Activated naive CD8-positive, alpha-beta T cell treated with anti-CD3 and anti-CD28 coated beads for 36 hours (primary cell): ENCODE measurements at regions not wholly inside any gene's neighbourhood (a gene's known extent, or its start where the extent isn't known, plus 50 kb on each side); places are given as distances from the start of the nearest gene placed in this dataset.
A peak's percentile ranks its signal among the peaks of the same experiment; 100 is the strongest.
"Not testable (repeated sequence)": the region's sequence is repeated elsewhere in the genome, so short reads cannot be mapped to it uniquely, and the experiment has no call there.

Source experiments
- DNase-seq: peaks from one replicate; pipeline ENCODE4 v3.0.0; 2021
- H3K27ac Mint-ChIP-seq: one replicate; pipeline ENCODE4 v1.8.0; 2022; ENCODE audit warnings: mild to moderate bottlenecking, moderate library complexity, mixed read lengths
- H3K27me3 Mint-ChIP-seq: one replicate; pipeline ENCODE4 v1.8.0; 2022; ENCODE audit warnings: mild to moderate bottlenecking, mixed read lengths
- H3K36me3 Mint-ChIP-seq: one replicate; pipeline ENCODE4 v1.8.0; 2021; ENCODE audit warnings: mild to moderate bottlenecking, mixed read lengths
- H3K4me1 Mint-ChIP-seq: one replicate; pipeline ENCODE4 v1.8.0; 2021; ENCODE audit warnings: mixed read lengths
- H3K4me3 Mint-ChIP-seq: one replicate; pipeline ENCODE4 v1.8.0; 2022; ENCODE audit warnings: mild to moderate bottlenecking, moderate library complexity, mixed read lengths
- H3K9me3 Mint-ChIP-seq: one replicate; pipeline ENCODE4 v1.8.0; 2022; ENCODE audit warnings: mixed read lengths

GRCh38 chr7:6991686-6992085, 165.6 kb upstream of the CCZ1B start:
- not testable (repeated sequence) for H3K27me3 Mint-ChIP-seq, H3K36me3 Mint-ChIP-seq, DNase-seq, H3K27ac Mint-ChIP-seq, H3K9me3 Mint-ChIP-seq
- Mint-ChIP-seq H3K4me1 (peaks cover 15% of the 10 kb centered on the region), H3K4me3 (peak overlapping the region; percentile 12)

- H3K27me3 Mint-ChIP-seq, H3K9me3 Mint-ChIP-seq, H3K27ac Mint-ChIP-seq, H3K36me3 Mint-ChIP-seq, H3K4me3 Mint-ChIP-seq, DNase-seq: not testable (repeated sequence)
- H3K4me1 Mint-ChIP-seq: peaks cover 15% of the 10 kb centered on the region
These were observed 166.1 kb upstream of the CCZ1B start for GRCh38 chr7:6992133-6992532.

- not testable (repeated sequence) for H3K27me3 Mint-ChIP-seq, H3K27ac Mint-ChIP-seq, H3K9me3 Mint-ChIP-seq, DNase-seq, H3K4me3 Mint-ChIP-seq, H3K36me3 Mint-ChIP-seq
- peaks cover 15% of the 10 kb centered on the region for H3K4me1 Mint-ChIP-seq
These were observed 169.0 kb upstream of the CCZ1B start for GRCh38 chr7:6995026-6995425.

GRCh38 chr7:6995493-6996289, 169.6 kb upstream of the CCZ1B start:
- H3K36me3 Mint-ChIP-seq, DNase-seq, H3K4me3 Mint-ChIP-seq, H3K9me3 Mint-ChIP-seq, H3K27ac Mint-ChIP-seq, H3K27me3 Mint-ChIP-seq: not testable (repeated sequence)
- H3K4me1 Mint-ChIP-seq: peaks cover 11% of the 10 kb centered on the region

GRCh38 chr7:6999067-6999666, 173.1 kb upstream of the CCZ1B start:
- not testable (repeated sequence) for H3K9me3 Mint-ChIP-seq, H3K4me3 Mint-ChIP-seq, H3K4me1 Mint-ChIP-seq, H3K36me3 Mint-ChIP-seq, H3K27ac Mint-ChIP-seq, DNase-seq
- H3K27me3 Mint-ChIP-seq: peaks cover 20% of the 10 kb centered on the region

- H3K27me3 Mint-ChIP-seq: peaks cover 20% of the 10 kb centered on the region
- peaks cover 2% of the 10 kb centered on the region for H3K36me3 Mint-ChIP-seq
- no peak overlapping the region for H3K4me3 Mint-ChIP-seq
- H3K4me1 Mint-ChIP-seq: no peaks in the 10 kb centered on the region
- peaks cover 10% of the 10 kb centered on the region for H3K9me3 Mint-ChIP-seq
- DNase-seq: no peak
- H3K27ac Mint-ChIP-seq: no peak overlapping the region
These were observed 176.5 kb upstream of the CCZ1B start for GRCh38 chr7:7002418-7003062.

- Mint-ChIP-seq H3K27me3 (peaks cover 19% of the 10 kb centered on the region), H3K4me3 (no peak overlapping the region), H3K4me1 (no peaks in the 10 kb centered on the region), H3K36me3 (no peaks in the 10 kb centered on the region), H3K27ac (no peak overlapping the region), H3K9me3 (peaks cover 4% of the 10 kb centered on the region)
- DNase-seq: no peak
These were observed 177.0 kb upstream of the C1GALT1 start for GRCh38 chr7:7005303-7005702.

- H3K27me3 Mint-ChIP-seq: peaks cover 15% of the 10 kb centered on the region
- not testable (repeated sequence) for H3K36me3 Mint-ChIP-seq, DNase-seq, H3K4me3 Mint-ChIP-seq, H3K4me1 Mint-ChIP-seq, H3K27ac Mint-ChIP-seq, H3K9me3 Mint-ChIP-seq
These were observed 176.4 kb upstream of the C1GALT1 start for GRCh38 chr7:7005949-7006348.

- H3K27me3 Mint-ChIP-seq: peaks cover 15% of the 10 kb centered on the region
These were observed 171.1 kb upstream of the C1GALT1 start for GRCh38 chr7:7011241-7011640.

GRCh38 chr7:7011751-7012150, 170.6 kb upstream of the C1GALT1 start:
- H3K9me3 Mint-ChIP-seq, H3K36me3 Mint-ChIP-seq, H3K4me3 Mint-ChIP-seq, H3K27ac Mint-ChIP-seq, H3K4me1 Mint-ChIP-seq, DNase-seq: not testable (repeated sequence)
- H3K27me3 Mint-ChIP-seq: peaks cover 15% of the 10 kb centered on the region

More at GRCh38 chr7:7011241-7011640, 171.1 kb upstream of the C1GALT1 start:
- not testable (repeated sequence) for H3K36me3 Mint-ChIP-seq, DNase-seq, H3K4me1 Mint-ChIP-seq, H3K9me3 Mint-ChIP-seq, H3K27ac Mint-ChIP-seq, H3K4me3 Mint-ChIP-seq

GRCh38 chr7:7014827-7015595, 167.3 kb upstream of the C1GALT1 start:
- H3K4me1 Mint-ChIP-seq: no peaks in the 10 kb centered on the region
- H3K4me3 Mint-ChIP-seq: no peak overlapping the region
- peaks cover 2% of the 10 kb centered on the region for H3K36me3 Mint-ChIP-seq
- no peak overlapping the region for H3K27ac Mint-ChIP-seq
- no peak for DNase-seq
- H3K9me3 Mint-ChIP-seq: no peaks in the 10 kb centered on the region
- H3K27me3 Mint-ChIP-seq: peaks cover 9% of the 10 kb centered on the region

GRCh38 chr7:7017707-7018280, 164.6 kb upstream of the C1GALT1 start:
- H3K27me3 Mint-ChIP-seq: peaks cover 9% of the 10 kb centered on the region
- no peak overlapping the region for H3K27ac Mint-ChIP-seq
- no peaks in the 10 kb centered on the region for H3K36me3 Mint-ChIP-seq
- no peaks in the 10 kb centered on the region for H3K9me3 Mint-ChIP-seq
- no peaks in the 10 kb centered on the region for H3K4me1 Mint-ChIP-seq
- DNase-seq: no peak
- no peak overlapping the region for H3K4me3 Mint-ChIP-seq

- peaks cover 9% of the 10 kb centered on the region for H3K27me3 Mint-ChIP-seq
- H3K27ac Mint-ChIP-seq: no peak overlapping the region
- H3K4me1 Mint-ChIP-seq: no peaks in the 10 kb centered on the region
- no peak for DNase-seq
- no peak overlapping the region for H3K4me3 Mint-ChIP-seq
- no peaks in the 10 kb centered on the region for H3K9me3 Mint-ChIP-seq
- no peaks in the 10 kb centered on the region for H3K36me3 Mint-ChIP-seq
These were observed 164.1 kb upstream of the C1GALT1 start for GRCh38 chr7:7018290-7018689.

GRCh38 chr7:7032221-7032620, 150.1 kb upstream of the C1GALT1 start:
- Mint-ChIP-seq H3K36me3 (no peaks in the 10 kb centered on the region), H3K4me1 (no peaks in the 10 kb centered on the region), H3K9me3 (peaks cover 3% of the 10 kb centered on the region), H3K4me3 (no peak overlapping the region), H3K27me3 (peaks cover 37% of the 10 kb centered on the region), H3K27ac (no peak overlapping the region)
- no peak for DNase-seq

- H3K4me1 Mint-ChIP-seq: no peaks in the 10 kb centered on the region
- no peaks in the 10 kb centered on the region for H3K9me3 Mint-ChIP-seq
- H3K27me3 Mint-ChIP-seq: peaks cover 23% of the 10 kb centered on the region
- no peak overlapping the region for H3K27ac Mint-ChIP-seq
- H3K36me3 Mint-ChIP-seq: no peaks in the 10 kb centered on the region
- H3K4me3 Mint-ChIP-seq: no peak overlapping the region
- no peak for DNase-seq
These were observed 146.5 kb upstream of the C1GALT1 start for GRCh38 chr7:7035851-7036250.
